Astrocyte of the cerebellum (primary cell): ENCODE measurements at regions not wholly inside any gene's neighbourhood (a gene's known extent, or its start where the extent isn't known, plus 50 kb on each side); places are given as distances from the start of the nearest gene placed in this dataset.

ENCODE experiments used
- DNase-seq: peaks from one replicate; pipeline ENCODE4 v3.0.0-alpha.2; 2011; ENCODE audit warnings: low read depth
- H3K4me3 ChIP-seq: 2 replicates; pipeline ENCODE4 v1.5.1; 2011; ENCODE audit warnings: mild to moderate bottlenecking, low read depth, low read length, moderate library complexity
- in situ Hi-C: cut with HindIII; loops from 2 replicates; pipeline ENCODE4 v1.10.0; 2017; ENCODE audit warnings: low sequenced_read_pairs
- TF ChIP-seq, protein P1 (sequence below): IDR thresholded peaks from 2 replicates; pipeline ENCODE4 v1.5.1; 2012; ENCODE audit warnings: low read length, low read depth, moderate library complexity, mild to moderate bottlenecking; ENCODE audit errors: missing control alignments

DNA sequence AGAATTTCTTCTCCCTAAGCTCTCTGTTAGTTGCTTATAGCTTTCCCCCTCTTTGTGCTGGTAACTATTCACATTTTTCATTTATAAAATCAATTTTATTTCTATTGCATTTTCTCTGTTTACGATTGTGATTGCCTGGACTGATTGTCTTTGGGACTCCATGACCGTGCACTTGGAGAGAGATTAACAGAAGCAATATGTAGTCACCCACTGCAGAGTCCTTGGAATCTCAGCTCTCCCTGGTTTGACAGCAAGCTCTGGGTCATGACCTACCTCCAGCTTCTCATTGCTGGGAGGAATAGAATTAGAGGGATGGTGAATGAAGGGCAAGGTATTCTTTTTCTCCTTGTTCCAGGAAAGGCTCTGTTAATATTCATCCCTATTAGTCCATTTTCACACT is 398.2 kb downstream of the AACS start:
- in situ Hi-C loops = no loop called here
- TF ChIP-seq, protein P1, sequence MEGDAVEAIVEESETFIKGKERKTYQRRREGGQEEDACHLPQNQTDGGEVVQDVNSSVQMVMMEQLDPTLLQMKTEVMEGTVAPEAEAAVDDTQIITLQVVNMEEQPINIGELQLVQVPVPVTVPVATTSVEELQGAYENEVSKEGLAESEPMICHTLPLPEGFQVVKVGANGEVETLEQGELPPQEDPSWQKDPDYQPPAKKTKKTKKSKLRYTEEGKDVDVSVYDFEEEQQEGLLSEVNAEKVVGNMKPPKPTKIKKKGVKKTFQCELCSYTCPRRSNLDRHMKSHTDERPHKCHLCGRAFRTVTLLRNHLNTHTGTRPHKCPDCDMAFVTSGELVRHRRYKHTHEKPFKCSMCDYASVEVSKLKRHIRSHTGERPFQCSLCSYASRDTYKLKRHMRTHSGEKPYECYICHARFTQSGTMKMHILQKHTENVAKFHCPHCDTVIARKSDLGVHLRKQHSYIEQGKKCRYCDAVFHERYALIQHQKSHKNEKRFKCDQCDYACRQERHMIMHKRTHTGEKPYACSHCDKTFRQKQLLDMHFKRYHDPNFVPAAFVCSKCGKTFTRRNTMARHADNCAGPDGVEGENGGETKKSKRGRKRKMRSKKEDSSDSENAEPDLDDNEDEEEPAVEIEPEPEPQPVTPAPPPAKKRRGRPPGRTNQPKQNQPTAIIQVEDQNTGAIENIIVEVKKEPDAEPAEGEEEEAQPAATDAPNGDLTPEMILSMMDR = no peak
- no peak for DNase-seq
- H3K4me3 ChIP-seq = no peak overlapping the region

DNA sequence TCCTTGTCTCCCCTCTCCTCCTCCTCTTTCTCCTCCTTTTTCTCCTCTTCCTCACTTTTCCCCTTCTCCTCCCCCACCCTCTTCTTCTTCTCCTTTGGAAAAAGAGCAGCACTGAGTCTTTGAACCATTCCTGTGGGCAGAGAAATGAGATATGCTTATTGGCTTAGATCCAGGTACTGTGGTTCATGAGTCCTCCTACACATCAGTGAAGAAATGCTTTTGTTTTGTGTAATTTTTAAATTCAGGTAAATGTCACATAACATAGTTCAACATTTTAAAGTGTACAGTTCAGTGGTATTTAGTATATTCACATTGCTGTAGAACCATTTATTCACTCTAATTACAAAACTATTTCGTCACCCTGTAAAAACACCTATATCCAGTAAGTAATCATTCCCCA is 402.1 kb downstream of the AACS start:
- H3K4me3 ChIP-seq = no peak overlapping the region
- TF ChIP-seq, protein P1 = no peak
- in situ Hi-C loops = no loop called here
- no peak for DNase-seq

DNA sequence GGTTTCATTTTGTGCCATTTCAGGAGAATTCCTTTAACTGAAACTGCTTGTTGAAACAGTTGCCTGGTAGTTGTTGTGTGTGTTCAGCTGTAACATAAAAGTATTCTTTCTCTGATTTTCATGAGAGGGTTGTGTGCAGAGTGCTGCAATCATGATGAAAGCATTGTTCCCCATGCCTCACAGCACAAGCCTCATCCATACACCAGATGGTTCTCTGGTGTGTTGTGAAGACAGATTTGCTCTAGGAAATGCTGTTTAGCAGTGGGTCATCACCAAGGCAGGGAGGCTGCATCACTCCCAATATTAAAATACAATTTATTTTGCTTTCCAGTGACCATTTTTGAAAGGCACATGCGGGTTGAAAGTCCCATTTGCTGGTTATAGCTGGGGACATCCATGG is 404.4 kb downstream of the AACS start:
- H3K4me3 ChIP-seq = no peak overlapping the region
- in situ Hi-C loops = no loop called here
- DNase-seq = no peak
- TF ChIP-seq, protein P1 = no peak

DNA sequence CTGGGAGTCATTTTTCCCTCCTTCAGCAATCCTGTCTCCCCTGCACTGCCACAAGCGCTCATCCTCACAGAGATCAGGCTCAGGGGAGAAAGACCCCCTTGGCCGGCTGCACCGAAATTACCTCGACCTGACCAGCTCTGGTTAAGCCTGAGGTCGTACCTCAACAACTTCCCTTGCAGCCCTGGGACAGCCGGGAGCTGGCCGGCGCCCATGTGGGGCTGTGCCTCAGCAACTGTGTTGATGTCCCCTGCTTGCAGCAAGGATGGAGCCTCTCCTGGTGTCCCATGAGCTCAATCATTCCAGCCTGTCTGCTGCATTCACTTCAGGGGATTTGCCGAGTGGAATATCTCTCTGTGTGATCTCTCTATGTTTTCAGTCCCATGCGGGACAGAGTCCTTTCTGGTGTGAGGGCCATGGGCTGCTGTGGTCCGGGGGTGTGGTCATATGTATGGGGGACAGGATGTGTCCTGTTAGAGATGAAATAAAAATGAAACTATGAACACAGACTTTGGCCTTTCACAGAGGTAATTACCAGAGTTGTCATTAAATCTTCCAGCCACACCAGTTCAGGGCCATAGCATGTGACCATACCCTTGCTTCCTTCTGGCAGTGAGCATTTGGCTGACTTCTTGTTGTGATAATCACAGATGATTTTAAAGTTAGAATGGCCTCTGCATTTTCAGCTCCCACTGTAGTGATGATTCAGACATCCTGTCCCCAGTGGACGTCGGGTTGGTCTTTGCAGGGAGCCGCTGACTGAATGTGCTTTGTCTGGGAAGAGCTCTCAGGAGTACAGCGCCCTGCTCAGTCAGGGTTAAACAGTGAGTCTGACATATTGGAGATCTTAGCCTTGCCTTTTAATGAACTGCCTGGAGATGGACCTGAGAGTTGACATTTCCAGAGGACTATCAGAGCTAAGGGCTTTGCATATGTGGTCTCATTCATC is 405.9 kb downstream of the AACS start:
- in situ Hi-C loops = no loop called here
- peak; percentile 3 for DNase-seq
- TF ChIP-seq, protein P1 = no peak
- no peak overlapping the region for H3K4me3 ChIP-seq

DNA sequence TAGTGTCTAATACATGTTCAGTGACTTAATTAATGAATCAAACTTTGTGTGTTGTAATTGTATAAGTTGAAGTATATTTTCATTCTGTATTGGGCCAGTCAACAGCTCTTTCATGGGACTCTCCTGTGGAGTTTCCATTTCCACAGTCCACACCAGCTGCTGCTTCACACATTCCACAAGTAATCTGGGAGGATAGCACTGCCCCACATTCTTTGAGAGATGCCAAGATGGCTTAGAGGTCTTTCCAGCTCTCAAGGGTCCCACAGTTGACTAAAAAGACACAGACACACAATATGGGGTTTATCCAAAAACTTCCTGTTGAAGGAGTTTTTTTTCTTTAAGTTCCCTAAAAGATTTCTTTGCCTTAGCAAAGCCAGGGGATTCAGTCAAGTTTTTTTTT is 408.3 kb downstream of the AACS start:
- no peak overlapping the region for H3K4me3 ChIP-seq
- TF ChIP-seq, protein P1 = no peak
- in situ Hi-C loops = no loop called here
- no peak for DNase-seq

DNA sequence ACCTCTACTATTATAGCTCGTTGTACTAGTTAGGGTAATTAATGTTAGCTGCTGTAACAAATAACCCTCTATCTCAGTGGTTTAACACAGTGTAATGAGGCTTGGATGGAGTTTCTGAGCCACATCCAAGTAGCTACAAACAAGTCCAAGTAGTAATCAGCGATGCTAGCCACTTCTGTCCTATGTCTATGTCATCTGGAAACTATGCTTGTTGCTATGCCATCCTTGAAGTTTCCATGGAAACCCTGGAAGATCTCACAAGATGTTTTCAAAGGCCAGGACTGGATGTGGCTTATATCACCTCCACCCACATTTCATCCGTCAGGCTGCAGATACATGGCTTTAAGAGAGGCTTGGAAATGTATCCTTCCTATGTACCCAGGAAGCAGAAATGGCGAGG is 422.1 kb downstream of the AACS start:
- TF ChIP-seq, protein P1 = no peak
- in situ Hi-C loops = no loop called here
- H3K4me3 ChIP-seq = no peak overlapping the region
- no peak for DNase-seq
